ENCODE measurements at regions not wholly inside any gene's neighbourhood (a gene's known extent, or its start where the extent isn't known, plus 50 kb on each side); places are given as distances from the start of the nearest gene placed in this dataset.

DNA sequence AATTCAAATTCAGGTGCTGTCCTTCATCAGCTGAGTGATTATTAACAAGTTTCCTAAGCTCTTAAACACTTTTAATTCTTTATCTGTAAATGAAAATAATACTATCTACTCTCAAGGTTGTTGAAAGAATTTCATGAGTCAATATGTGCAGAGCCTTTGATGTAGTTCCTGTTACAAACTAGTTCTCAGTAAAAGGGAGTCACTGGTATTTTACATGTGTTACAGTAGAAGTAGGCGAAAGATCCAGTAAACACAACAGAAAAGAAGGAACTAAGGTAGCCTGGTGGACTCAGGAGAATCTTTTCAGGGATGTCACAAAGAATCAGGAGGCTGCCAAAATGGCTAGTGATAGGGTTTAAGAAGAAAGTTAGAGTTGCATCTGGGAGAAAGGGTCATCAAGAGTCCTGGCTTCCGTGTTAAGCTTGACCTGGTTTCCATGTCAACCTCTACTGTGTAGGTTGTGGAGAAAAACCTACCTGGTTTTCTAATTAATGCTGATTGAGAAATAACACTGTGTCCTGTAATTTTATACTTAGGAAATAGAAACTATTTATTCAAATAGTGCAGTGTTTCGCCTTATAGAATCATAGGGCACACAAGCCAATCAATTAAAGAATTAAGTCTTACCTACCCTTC, 58.3 kb upstream of the TRIB2 start:
- TF ChIP-seq CTCF (IDR thresholded peaks at IDR 0.05) (no peak), POLR2A (IDR thresholded peaks at IDR 0.05) (no peak)
